Stimulated activated CD4-positive, alpha-beta T cell treated with anti-CD3 and anti-CD28 coated beads, TNF-alpha, amount 100 ng/mL, for 4 hours (primary cell): ENCODE measurements at regions not wholly inside any gene's neighbourhood (a gene's known extent, or its start where the extent isn't known, plus 50 kb on each side); places are given as distances from the start of the nearest gene placed in this dataset.
"Not testable (repeated sequence)": the region's sequence is repeated elsewhere in the genome, so short reads cannot be mapped to it uniquely, and the experiment has no call there.

ENCODE experiments used
- DNase-seq, 3 experiments: peaks; one replicate each; pipeline ENCODE4 v3.0.0-alpha.2; 2020; ENCODE audit warnings: low read depth in 3 of 3

DNA sequence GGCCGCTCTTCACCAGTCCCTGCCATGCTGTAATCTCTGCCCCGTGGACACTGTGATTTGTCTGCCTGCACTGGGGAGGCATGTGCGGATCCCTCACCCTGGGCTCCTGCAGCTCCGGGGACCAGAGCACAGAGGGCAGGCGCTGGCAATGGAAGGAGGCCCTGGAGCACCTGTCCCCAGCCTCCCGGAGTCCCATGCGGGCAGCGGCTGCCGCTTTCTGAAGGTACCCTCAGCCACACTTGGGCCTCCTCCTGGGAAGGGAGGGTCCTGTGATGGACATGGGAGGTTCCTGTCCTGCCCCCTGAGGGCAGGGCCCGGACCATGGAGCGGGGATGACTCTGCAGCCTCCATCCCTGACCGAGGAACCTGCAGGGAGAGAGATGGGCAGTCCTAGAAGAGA lies 297.4 kb upstream of the SFSWAP start:
- DNase-seq: no peak

DNA sequence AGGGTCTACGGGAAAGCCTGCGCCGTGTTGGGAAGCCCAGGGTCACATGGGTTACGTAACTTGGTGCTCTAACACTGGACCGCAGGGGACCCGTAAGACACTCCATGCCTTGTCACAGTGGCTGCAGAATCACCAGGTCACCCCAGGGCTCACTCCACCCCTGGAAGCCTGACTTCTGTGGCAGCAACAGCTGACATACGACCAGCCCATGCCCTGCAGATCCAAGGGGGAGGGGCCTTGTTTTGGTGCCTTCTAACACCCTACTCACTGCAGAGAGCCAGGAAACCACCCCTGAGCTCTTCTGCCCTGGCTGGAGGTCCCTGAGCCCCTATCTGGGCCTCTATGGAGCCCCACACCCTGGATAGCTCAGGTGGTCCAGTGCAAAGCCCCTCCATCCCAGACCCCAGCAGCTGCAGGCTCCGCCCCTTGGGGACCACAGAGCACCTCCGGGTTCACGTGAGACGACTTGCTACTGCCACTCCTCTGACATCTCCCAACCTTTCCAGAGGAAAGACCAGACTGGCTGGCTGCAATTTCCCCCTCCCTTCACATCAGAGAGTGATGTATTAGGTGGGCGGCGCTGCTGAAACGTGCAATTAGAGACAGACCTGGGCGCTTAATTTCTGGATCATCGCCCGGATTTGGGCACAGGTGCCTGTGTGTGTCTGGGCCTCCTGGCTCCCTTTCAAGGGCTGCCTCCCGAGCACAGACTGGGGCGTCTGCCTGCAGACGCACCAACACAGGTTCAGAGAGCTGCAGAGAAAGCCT lies 296.6 kb upstream of the SFSWAP start:
- DNase-seq: not testable (repeated sequence)

DNA sequence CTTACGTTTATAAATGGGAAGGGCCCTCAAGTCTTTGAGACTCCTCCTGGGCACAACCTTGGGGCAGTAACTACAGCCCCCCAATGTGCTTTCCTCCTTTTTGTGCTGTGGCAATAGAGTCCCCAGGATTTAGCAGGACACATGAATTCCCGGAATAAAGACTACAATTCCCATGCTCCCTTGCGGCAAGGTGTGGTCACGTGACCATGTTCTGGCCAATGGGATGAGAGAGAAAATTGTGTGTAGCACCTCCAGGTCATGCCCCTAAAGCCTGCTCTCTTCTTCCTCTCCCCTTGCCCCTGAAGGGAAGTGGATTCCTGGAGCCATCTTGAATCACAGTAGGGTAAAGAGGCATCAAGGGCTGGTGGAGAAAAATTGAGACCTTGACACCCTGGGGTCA lies 295.1 kb upstream of the SFSWAP start:
- no peak for DNase-seq

DNA sequence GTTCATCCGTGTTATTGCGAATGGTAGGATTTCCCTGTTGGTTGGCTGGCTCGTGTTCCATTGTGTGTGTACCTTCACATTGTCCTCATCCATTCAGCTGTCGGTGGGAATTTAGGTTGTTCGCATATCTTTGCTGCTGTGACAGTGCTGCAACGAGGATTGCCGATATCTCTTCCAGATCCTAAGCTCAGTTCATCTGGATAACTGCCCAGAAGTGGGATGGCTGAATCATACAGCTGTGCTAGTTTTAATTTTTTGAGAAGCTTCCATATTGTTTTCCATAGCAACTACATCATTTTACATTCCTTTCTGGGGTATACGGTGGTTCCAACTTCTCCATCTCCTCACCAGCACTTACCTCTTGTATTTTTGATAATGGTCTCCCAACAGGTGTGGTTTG lies 292.8 kb upstream of the SFSWAP start:
- no peak for DNase-seq

DNA sequence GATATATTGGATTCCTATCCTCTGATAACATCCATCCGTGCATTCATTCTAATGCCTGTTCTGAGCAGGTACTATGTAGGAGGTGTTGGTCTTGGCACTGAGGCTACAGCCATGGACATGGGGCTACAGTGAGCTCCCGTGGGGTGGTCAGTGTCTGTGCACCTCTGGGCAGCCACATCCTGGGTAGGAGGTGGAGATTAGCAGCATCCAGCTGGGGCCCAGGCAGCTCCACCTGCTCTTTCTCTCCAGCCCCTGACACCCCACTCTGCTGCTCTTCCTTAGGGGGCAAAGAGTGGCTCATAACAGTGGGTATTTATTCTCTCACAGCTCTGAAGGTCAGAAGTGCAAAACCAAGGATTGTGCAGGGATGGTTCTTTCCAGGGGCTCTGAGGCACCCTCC lies 292.0 kb upstream of the SFSWAP start:
- no peak for DNase-seq

DNA sequence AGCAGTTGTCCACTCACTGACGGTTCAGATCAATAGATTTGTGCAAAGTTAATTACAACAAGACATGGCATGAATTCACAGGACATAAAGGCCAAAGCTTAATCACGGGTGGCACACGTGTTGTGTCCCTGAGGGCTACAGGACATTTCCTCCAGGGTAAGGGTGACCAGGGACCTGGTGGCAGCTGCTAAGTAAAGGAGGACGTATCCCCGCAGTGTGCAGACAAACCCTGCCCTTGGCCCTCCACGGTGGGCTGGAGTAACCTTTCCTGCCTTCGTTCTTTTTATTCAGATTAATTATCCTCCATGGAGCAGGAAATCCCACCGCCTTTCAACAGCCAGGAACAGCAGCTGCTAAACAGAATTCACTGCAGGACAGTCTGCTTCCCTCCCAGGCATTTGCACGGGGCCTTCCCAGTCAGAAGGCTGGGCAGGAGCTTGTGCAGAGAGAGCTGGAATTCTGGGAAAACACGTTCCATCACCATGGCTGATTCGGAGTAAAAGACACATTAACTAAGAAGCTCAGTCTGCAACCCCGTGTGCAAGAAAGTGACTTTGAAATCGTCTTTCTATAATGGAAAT lies 289.9 kb upstream of the SFSWAP start:
- DNase-seq: no peak

DNA sequence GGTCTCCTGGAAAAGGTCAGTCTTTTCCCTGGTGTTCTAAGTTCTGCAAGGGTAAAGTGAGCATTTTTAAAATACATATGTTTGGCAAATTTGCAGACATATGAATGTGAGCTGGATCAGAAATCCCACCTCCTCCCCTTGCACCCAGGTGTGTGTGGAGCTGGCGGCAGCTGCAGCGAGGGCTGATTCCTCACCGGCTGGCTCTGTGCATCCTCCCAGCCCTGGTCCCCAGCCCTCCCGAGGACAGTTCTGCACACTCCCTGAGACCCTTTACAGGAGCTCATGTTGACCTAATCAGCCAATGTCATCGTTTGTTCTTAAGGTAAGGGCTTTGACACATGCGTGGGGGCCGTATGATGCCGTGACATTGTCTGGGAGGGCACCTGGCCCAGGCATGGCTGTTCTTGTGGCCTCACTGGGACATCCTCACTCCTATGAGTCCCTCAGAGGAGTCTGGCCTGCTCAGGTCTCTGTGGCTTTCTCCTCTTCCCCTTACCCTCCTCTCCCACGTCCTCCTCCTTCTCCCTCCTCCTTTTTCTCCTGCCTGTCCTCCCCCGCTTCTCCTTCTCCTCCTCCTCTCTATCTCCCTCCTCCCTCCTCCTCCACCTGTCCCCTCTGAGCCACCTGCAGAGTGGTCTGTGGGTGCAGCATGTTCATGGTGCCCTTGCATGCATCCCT lies 289.2 kb upstream of the SFSWAP start:
- DNase-seq: no peak

DNA sequence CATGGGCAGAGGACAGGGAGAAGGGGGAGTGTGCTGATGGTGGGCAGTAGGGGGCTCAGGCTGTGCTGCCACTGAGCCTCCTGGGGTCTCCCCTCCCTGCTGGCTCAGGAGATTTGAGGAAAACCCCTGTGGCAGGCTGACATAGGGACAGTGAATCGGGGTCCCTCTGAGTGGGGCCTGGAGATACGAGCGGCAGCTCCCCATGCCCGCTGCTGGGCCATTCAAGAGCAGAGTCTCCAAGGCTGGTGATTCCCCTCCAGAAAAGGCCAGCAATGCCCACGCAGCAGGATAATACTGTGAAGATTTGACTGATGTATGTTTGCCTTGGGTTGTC lies 288.7 kb upstream of the SFSWAP start:
- no peak for DNase-seq

DNA sequence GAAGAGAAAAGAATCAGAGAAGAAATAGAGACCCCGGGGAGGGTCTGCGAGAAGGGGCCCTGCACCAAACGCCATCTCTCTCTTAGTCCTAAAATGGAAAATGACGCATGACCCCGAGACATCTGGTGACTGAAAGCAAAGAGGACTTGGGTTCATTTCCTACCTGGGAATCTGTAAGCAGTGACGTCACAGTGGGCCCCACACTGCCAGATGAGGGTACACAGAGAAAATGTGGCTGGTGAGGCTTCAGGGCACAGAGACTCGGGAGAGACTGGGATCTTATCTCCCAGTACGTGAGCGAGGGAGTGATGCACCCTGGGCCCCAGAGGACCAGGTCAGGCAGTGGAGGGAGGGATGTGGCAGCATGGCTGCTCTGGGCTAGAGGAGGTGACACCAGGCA lies 288.1 kb upstream of the SFSWAP start:
- no peak for DNase-seq

DNA sequence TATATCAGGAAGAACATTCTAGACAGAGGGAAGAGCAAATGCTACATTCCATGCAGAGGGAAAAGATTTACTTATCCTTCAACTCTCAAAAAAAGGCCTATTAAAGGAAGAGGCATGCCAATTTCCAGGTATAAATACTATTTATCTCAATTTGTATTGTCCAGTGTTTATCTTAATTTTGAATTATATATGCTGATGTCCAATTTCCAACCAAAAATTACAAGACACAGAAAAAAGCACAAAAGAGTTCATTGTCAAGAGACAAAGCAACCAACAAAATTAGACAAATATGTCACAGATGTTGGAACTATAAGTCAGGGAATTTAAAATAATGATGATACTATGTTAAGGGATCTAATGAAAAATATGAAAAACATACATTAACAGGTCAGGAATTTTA lies 286.6 kb upstream of the SFSWAP start:
- no peak for DNase-seq

DNA sequence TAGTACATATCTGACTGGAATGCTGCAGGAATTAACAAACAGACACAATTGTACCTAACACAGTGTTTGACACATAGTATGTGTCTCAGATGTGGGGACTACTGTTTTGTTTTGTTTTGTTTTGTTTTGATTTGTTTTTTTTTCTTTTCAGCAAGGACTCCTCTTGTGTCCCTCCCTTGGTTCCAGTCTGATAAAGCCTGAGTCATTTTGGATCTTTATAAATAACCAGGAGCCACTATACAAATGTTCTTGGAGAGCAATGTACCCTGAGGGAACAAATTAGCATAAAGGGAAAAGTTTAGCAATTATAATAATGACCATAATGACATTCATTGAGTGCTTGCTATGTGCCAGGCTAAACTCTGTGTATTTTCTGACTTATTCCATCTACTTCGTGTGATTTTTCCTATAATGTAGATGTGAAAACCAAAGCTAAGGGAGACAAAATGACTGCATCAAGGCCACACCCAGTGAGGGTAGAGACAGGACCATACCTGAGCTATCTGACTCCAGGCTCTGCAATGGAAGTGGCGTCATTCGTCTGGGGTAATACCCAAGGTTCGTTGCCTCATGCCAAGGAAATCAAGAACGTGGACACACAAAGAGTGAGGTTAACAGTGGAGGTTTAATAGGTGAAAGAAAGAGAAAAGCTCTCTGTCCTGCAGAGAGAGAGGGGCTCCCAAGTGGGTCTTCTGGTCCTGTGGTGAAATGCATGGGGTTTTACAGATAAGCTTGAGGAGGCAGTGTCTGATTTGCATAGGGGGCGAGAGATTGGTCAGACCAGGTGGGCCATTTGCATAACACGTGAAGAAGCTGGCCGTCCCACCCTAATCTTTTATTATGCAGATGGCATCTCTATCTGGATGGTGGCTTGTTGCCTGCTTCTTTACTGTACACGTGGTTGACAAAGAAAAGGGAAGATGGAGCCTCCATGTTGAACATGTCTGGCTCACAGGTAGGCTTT lies 285.5 kb upstream of the SFSWAP start:
- DNase-seq: no peak

DNA sequence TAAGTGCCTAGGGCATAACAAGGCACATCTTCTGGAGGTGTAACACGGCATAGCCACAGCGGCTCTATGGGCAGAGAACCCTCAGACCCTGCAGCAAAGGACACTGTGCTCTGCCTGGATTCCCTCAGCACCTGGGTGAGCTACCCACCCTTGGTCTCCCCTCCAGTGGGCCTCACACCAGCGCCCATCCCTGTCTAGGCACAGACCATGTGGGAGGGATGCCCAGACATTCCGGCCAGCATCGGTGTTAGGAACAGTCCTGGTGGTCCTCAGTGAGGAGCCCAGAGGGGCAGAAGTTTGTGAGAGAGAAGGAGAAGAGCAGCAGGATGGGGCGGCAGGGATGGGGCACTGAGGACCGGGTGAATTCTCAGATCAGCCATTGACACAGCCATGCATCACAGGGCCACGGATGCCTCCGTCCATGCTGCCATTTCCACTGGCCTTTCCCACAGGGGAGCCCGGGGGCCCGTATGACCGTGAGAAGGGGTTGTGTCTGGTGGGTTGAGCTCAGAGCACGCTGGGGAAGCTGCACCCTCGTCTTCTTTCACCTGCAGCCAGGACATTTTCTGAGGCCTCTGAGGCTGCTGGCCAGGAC lies 282.7 kb upstream of the SFSWAP start:
- no peak for DNase-seq

DNA sequence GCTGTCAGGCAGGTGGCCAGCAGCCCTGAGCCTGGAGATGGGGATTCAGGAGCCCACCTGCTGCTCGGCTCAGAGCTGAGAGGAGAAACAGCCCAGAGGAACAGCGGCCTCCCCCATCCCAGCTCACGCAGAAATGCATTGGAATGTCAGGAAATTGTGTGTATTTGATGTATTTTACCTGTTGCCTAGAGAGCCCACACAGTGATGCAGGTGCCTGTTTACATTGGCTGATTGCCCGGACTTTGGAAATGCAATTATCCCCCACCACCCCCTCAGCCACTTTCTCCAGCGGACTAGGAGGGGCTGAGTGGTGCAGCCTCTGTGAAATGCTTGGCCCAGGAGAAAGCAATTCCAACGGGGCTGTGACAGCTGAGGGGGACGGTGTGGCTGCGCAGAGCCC lies 281.7 kb upstream of the SFSWAP start:
- not testable (repeated sequence) for DNase-seq

DNA sequence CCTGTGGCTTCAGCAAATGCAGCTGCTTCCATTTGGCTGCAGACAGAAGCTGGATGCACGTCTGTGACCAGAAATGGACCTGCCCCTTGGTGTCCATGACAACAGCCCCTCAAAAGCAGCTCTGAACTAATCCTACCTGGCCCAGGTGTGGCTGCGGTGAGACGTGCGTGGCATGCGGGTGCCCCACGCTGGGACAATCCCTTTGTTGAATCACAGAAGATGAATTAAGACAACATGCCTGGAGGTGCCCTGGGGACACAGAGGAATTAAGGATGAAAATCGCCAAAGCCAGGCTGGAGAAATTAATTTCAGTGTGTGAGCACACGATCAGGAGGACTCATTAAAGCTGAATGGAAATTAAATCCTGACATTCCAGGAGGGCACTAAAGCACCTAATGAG lies 281.2 kb upstream of the SFSWAP start:
- not testable (repeated sequence) for DNase-seq

DNA sequence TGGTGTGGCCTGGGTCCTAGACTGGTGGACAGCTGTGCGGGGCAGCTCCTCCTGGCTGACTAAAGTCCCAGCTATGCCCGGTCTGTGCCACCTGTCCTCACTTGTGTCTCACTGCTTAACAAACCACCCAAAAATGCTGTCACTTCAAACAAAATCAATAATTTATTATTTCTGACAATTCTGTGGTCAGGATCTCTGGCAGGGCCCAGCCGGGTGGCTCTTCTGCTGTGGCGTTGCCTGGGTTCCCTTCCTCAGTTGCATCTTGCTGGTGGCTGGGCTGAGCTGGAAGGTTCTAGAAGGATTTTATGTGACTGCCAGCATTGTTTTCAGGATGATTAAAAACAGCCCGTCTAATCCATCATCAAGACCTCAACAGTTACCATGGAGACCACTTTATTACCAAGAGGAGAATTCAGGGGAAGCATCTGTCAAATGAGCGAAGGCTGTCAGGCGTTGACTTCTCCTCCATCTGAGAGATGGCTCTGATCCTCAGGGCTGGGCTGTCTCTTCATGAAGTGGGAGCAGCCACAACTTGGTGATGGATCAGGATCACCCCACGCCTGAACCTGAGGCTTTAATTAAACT lies 280.6 kb upstream of the SFSWAP start:
- no peak for DNase-seq

DNA sequence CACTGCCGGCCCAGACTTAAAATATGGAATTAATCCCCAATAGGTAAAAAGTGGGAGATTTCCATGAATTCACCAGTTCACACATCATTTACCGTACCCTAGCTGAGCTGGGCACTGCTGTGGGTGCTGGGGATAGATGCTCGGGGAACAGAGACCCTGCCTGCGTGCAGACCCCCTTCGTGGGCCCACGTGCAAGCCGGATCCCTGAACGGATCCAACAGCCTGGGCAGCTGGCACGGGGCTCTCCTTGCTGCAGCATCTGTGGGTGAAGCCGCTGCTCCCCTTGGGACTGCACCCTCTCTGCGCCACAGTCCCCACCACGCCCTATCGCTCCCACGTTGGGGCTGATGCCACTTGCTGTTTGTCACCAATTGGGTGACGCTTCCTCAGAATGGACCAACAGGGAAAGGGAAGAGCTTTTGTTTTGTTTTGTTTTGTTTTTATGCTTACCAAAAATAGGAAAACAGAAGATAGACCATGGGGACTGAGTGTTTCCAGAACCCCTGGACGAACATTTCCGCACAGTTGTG lies 279.7 kb upstream of the SFSWAP start:
- DNase-seq: not testable (repeated sequence)

DNA sequence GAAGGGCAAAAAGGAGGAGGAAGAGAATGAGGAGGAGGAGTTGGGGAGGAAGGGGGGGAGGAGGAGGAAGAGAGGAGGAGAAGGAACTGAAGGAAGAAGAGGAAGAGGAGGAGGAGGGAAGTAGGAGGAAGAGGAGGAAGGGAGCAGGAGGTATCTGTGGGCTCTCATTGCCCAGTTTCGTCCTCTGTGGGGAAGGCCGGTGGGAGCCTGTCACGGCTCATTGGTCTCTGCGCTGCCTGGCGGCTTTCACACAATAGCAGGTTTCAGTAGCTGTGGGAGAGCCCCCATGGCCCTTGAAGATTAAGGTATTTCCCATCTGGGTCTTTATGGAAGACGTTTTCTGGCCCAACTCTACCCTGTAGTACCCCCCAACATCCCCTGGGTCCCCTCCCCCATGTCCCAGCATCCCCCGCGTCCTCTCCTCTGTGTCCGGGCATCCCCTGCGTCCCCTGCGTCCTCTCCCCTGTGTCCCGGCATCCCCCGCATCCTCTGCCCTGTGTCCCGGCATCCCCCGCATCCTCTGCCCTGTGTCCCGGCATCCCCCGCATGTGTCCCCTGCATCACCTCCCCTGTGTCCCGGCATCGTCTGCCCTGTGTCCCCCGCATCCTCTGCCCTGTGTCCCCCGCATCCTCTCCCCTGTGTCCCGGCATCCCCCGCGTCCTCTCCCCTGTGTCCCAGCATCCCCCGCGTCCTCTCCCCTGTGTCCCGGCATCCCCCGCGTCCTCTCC lies 278.2 kb upstream of the SFSWAP start:
- no peak for DNase-seq

DNA sequence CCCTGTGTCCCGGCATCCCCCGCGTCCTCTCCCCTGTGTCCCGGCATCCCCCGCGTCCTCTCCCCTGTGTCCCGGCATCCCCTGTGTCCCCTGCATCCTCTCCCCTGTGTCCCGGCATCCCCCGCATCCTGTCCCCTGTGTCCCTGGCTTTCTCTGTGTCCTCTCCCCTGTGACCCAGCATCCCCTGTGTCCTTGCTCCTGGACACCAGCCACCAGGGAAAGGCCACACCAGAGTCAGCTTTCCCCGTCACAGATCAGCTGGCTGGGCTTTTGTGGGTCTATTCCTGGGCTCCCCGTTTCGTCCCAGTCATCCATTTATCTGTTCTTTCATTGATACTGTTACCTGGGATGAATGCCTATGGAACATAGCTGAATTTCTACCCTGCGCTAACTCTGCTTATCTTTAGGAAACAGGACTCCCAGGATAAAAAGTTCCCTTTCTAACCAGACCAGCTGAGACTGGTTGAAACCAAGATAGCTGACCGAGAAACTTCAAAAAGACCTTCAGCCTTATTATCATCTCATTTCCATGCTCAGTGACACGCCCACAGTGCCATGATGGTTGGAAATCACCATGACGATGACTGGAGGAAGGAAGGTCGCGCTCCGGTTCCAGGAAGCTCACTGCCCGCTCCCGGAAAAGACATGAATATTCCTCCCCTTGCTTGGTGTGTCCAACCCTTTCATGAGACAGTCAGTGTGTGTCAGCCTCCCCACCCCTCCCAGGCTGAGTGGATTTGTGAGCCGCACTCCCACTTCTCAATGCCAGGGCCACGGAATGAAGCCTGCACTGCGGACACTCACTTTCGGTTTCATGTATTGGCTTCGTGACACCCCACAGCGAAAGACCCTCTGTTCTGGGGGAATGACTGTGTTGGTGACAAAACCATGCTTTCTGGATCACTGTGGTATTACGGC lies 276.4 kb upstream of the SFSWAP start:
- DNase-seq: no peak
